GM23248 (cell line): ENCODE measurements at regions not wholly inside any gene's neighbourhood (a gene's known extent, or its start where the extent isn't known, plus 50 kb on each side); places are given as distances from the start of the nearest gene placed in this dataset.

Source experiments
- DNase-seq: peaks from one replicate; pipeline ENCODE4 v3.0.0-alpha.2; 2015
- H2AFZ ChIP-seq: fragments of 200-600 bp; sonication (generic); 2 replicates; pipeline ENCODE4 v1.6.1; 2016; ENCODE audit warnings: antibody characterized with exemption
- H3F3A ChIP-seq: fragments of 200-600 bp; sonication (generic); 2 replicates; pipeline ENCODE4 v1.6.1; 2016; ENCODE audit warnings: mild to moderate bottlenecking, antibody characterized with exemption, mixed run types; ENCODE audit not compliant: insufficient read depth
- H3K27ac ChIP-seq: fragments of 200-600 bp; sonication (generic); 2 replicates; pipeline ENCODE4 v1.5.1; 2016; ENCODE audit warnings: mild to moderate bottlenecking
- H3K27me3 ChIP-seq: fragments of 200-600 bp; sonication (generic); replicated peaks from 2 replicates; pipeline ENCODE4 v1.6.1; 2016; ENCODE audit warnings: mild to moderate bottlenecking; ENCODE audit not compliant: insufficient read depth
- H3K36me3 ChIP-seq: fragments of 200-600 bp; sonication (generic); 2 replicates; pipeline ENCODE4 v1.6.1; 2016; ENCODE audit warnings: low read depth, mild to moderate bottlenecking
- H3K4me1 ChIP-seq: fragments of 200-600 bp; sonication (generic); 2 replicates; pipeline ENCODE4 v1.6.1; 2016; ENCODE audit warnings: mild to moderate bottlenecking; ENCODE audit not compliant: insufficient read depth
- H3K4me2 ChIP-seq: fragments of 200-600 bp; sonication (generic); one replicate; pipeline ENCODE4 v1.6.1; 2016; ENCODE audit warnings: mild to moderate bottlenecking; ENCODE audit not compliant: unreplicated experiment
- H3K4me3 ChIP-seq: fragments of 200-600 bp; sonication (generic); 2 replicates; pipeline ENCODE4 v1.5.1; 2016; ENCODE audit warnings: mild to moderate bottlenecking
- H3K79me2 ChIP-seq: fragments of 200-600 bp; sonication (generic); 2 replicates; pipeline ENCODE4 v1.6.1; 2016; ENCODE audit warnings: mild to moderate bottlenecking; ENCODE audit not compliant: insufficient read depth
- H3K9ac ChIP-seq: fragments of 200-600 bp; sonication (generic); 2 replicates; pipeline ENCODE4 v1.6.1; 2016; ENCODE audit warnings: mild to moderate bottlenecking
- H3K9me2 ChIP-seq: fragments of 200-600 bp; sonication (generic); 2 replicates; pipeline ENCODE4 v1.6.1; 2016; ENCODE audit warnings: mixed run types, mild to moderate bottlenecking, moderate library complexity; ENCODE audit not compliant: insufficient read depth
- H3K9me3 ChIP-seq: fragments of 200-600 bp; sonication (generic); one replicate; pipeline ENCODE4 v1.6.1; 2017; ENCODE audit warnings: low read depth
- H4K20me1 ChIP-seq: fragments of 200-600 bp; sonication (generic); 2 replicates; pipeline ENCODE4 v1.6.0; 2016; ENCODE audit not compliant: insufficient read depth
- EZH2 ChIP-seq: fragments of 200-600 bp; sonication (generic); IDR thresholded peaks from 2 replicates; pipeline ENCODE4 v1.6.1; 2018; ENCODE audit warnings: antibody characterized with exemption, mild to moderate bottlenecking; ENCODE audit not compliant: insufficient read depth, poor library complexity, severe bottlenecking
- EZH2phosphoT487 ChIP-seq: fragments of 200-600 bp; sonication (generic); IDR thresholded peaks from 2 replicates; pipeline ENCODE4 v1.6.1; 2018; ENCODE audit warnings: antibody characterized with exemption, moderate library complexity, mild to moderate bottlenecking, low read depth; ENCODE audit not compliant: insufficient read depth
- WGBS, 2 experiments: methylation state at CpG; one replicate each; pipeline ENCODE4 v1.1.6; 2015 to 2017; ENCODE audit warnings: low lambda C conversion rate in 2 of 2, low coverage in 1 of 2; ENCODE audit errors: missing lambda C conversion rate in 2 of 2; 5-methylcytosine and 5-hydroxymethylcytosine counted together
- in situ Hi-C: fragments of 300-500 bp; cut with MboI; formaldehyde crosslinking; loops from 2 replicates; pipeline ENCODE4 v1.15.0; 2020

DNA sequence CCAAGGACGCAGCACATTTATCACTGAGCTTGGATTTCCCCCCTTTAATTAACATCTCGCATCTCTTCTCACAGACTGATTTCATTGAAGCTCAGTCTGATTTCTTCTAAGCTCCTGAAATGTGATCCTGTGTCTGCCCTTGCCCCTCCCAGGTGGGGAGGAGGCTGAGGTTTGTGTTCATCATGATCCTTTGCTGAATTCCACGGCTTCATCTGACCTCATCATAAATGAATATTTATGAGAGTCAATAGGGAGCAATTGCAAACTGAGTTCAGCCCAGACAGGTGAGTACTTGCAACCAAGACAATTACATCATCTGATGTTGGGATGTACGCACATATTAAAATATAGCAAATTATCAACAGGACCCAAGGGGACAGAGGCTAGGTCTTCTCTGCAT, 72.4 kb downstream of the MAP1LC3B2 start:
- no peaks in the 10 kb centered on the region for H3K9me3 ChIP-seq
- H3K79me2 ChIP-seq = no peaks in the 10 kb centered on the region
- no peak overlapping the region for H3K4me2 ChIP-seq
- no peak overlapping the region for H2AFZ ChIP-seq
- no peaks in the 10 kb centered on the region for H4K20me1 ChIP-seq
- H3K9ac ChIP-seq = no peak overlapping the region
- peaks cover 14% of the 10 kb centered on the region for H3K27me3 ChIP-seq
- no peak overlapping the region for H3K27ac ChIP-seq
- H3K4me1 ChIP-seq = no peaks in the 10 kb centered on the region
- H3K4me3 ChIP-seq = no peak overlapping the region
- no peaks in the 10 kb centered on the region for H3K9me2 ChIP-seq
- DNase-seq = no peak
- no peak for TF ChIP-seq EZH2
- no peak for TF ChIP-seq EZH2phosphoT487
- H3F3A ChIP-seq = no peaks in the 10 kb centered on the region
- WGBS, 2 experiments = 74 to 79% methylated on average over 4 of the region's 4 CpGs
- H3K36me3 ChIP-seq = no peaks in the 10 kb centered on the region
- in situ Hi-C loops = no loop called here

- H3K4me1 ChIP-seq = no peaks in the 10 kb centered on the region
- TF ChIP-seq EZH2 (no peak), EZH2phosphoT487 (no peak)
- WGBS, 2 experiments = 67 to 69% methylated on average over 7 of the region's 7 CpGs
These were observed 71.6 kb downstream of the MAP1LC3B2 start for GRCh38 chr12:116630762-116631161.

GRCh38 chr12:116629480-116629879, 70.3 kb downstream of the MAP1LC3B2 start:
- H3K9ac ChIP-seq = no peak overlapping the region
- no peaks in the 10 kb centered on the region for H3K9me3 ChIP-seq
- H3K79me2 ChIP-seq = no peaks in the 10 kb centered on the region
- no peaks in the 10 kb centered on the region for H3K4me1 ChIP-seq
- 63 to 64% methylated on average over 10 of the region's 10 CpGs for WGBS, 2 experiments
- in situ Hi-C loops = no loop called here
- no peak overlapping the region for H2AFZ ChIP-seq
- no peak overlapping the region for H3K4me3 ChIP-seq
- peaks cover 14% of the 10 kb centered on the region for H3K27me3 ChIP-seq
- TF ChIP-seq EZH2phosphoT487 = no peak
- TF ChIP-seq EZH2 = no peak
- H3K9me2 ChIP-seq = no peaks in the 10 kb centered on the region
- no peaks in the 10 kb centered on the region for H3F3A ChIP-seq
- no peak for DNase-seq
- H3K4me2 ChIP-seq = no peak overlapping the region
- H3K27ac ChIP-seq = no peak overlapping the region
- no peaks in the 10 kb centered on the region for H4K20me1 ChIP-seq
- H3K36me3 ChIP-seq = no peaks in the 10 kb centered on the region

More at GRCh38 chr12:116630762-116631161, 71.6 kb downstream of the MAP1LC3B2 start:
- no peak overlapping the region for H3K4me3 ChIP-seq
- peaks cover 14% of the 10 kb centered on the region for H3K27me3 ChIP-seq
- no peak overlapping the region for H3K9ac ChIP-seq
- in situ Hi-C loops = no loop called here
- H3K9me2 ChIP-seq = no peaks in the 10 kb centered on the region
- H2AFZ ChIP-seq = no peak overlapping the region
- no peaks in the 10 kb centered on the region for H3K79me2 ChIP-seq
- H3K9me3 ChIP-seq = no peaks in the 10 kb centered on the region
- H3K36me3 ChIP-seq = no peaks in the 10 kb centered on the region
- no peaks in the 10 kb centered on the region for H3F3A ChIP-seq
- H3K27ac ChIP-seq = no peak overlapping the region
- DNase-seq = no peak
- H4K20me1 ChIP-seq = no peaks in the 10 kb centered on the region
- no peak overlapping the region for H3K4me2 ChIP-seq

DNA sequence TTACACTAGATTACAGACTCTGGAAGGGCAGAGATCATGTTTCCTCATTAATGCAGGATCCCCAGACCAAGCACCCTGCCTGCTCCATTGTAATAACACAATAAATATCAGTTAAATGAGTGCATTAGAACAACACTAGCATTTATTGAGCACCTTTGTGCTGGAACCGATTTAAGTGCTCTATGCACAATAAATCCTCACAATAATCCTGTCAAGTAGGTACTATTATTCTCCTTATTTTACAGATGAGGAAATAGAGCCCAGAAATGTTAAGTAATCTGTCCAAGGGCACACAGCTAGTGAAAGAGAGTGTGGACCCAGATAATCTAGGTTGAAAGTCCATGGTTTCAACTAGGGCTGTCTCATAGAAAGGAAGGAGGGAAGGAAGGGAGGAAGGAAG, 69.8 kb downstream of the MAP1LC3B2 start:
- Histone ChIP-seq H3K9ac (no peak overlapping the region), H3K27me3 (peaks cover 14% of the 10 kb centered on the region), H3K9me3 (no peaks in the 10 kb centered on the region), H3K4me2 (no peak overlapping the region), H3K27ac (no peak overlapping the region), H2AFZ (no peak overlapping the region), H3K79me2 (no peaks in the 10 kb centered on the region), H3K4me1 (no peaks in the 10 kb centered on the region), H3K36me3 (no peaks in the 10 kb centered on the region), H3K9me2 (no peaks in the 10 kb centered on the region), H4K20me1 (no peaks in the 10 kb centered on the region), H3K4me3 (no peak overlapping the region), H3F3A (no peaks in the 10 kb centered on the region)
- TF ChIP-seq EZH2 (no peak), EZH2phosphoT487 (no peak)
- in situ Hi-C loops = no loop called here
- 73 to 82% methylated on average over 1 of the region's 1 CpG for WGBS, 2 experiments
- no peak for DNase-seq

DNA sequence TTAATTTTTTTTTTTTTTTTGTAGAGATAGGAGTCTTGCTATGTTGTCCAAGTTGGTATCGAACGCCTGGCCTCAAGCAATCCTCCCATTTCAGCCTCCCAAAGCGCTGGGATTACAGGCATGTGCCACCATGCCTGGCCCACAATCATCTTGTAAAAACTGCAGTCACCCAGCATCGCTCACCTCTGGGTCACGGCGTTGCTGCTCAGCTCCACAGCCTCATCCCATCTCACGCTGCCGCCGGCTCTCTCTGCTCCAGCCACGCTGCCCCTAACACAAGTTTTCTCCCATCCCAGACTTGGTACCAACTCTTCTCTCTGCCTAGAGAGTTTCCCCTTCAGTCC, 69.2 kb downstream of the MAP1LC3B2 start:
- in situ Hi-C loops = no loop called here
- Histone ChIP-seq H3K9ac (no peak overlapping the region), H3K9me3 (no peaks in the 10 kb centered on the region), H4K20me1 (no peaks in the 10 kb centered on the region), H3K4me1 (no peaks in the 10 kb centered on the region), H3K27ac (no peak overlapping the region), H3F3A (no peaks in the 10 kb centered on the region), H3K79me2 (no peaks in the 10 kb centered on the region), H3K4me2 (no peak overlapping the region), H3K4me3 (no peak overlapping the region), H2AFZ (no peak overlapping the region), H3K9me2 (no peaks in the 10 kb centered on the region), H3K27me3 (peaks cover 14% of the 10 kb centered on the region), H3K36me3 (no peaks in the 10 kb centered on the region)
- DNase-seq = no peak
- WGBS, 2 experiments = 97 to 98% methylated on average over 8 to 10 of the region's 10 CpGs
- TF ChIP-seq EZH2phosphoT487 (no peak), EZH2 (no peak)
